DMS153 (cell line): ENCODE measurements at regions not wholly inside any gene's neighbourhood (a gene's known extent, or its start where the extent isn't known, plus 50 kb on each side); places are given as distances from the start of the nearest gene placed in this dataset.

Experiments
- DNase-seq: peaks from one replicate; lab custom pipeline; 2025; lab: John Stamatoyannopoulos, UW

- DNase-seq: no peak
Observed at GRCh38 chr2:226079196-226079595, 679.7 kb downstream of the NYAP2 start.

GRCh38 chr2:226078666-226079065, 679.2 kb downstream of the NYAP2 start:
- no peak for DNase-seq

GRCh38 chr2:226077841-226078240, 678.3 kb downstream of the NYAP2 start:
- no peak for DNase-seq

- no peak for DNase-seq
Observed at GRCh38 chr2:226077031-226077430, 677.5 kb downstream of the NYAP2 start.

GRCh38 chr2:226076529-226076928, 677.0 kb downstream of the NYAP2 start:
- no peak for DNase-seq

- no peak for DNase-seq
Observed at GRCh38 chr2:226074391-226074790, 674.9 kb downstream of the NYAP2 start.

GRCh38 chr2:226073496-226074160, 674.1 kb downstream of the NYAP2 start:
- DNase-seq: no peak

- no peak for DNase-seq
Observed at GRCh38 chr2:226066873-226067272, 667.4 kb downstream of the NYAP2 start.

- no peak for DNase-seq
Observed at GRCh38 chr2:226066391-226066790, 666.9 kb downstream of the NYAP2 start.

GRCh38 chr2:226064932-226065570, 665.5 kb downstream of the NYAP2 start:
- no peak for DNase-seq

- DNase-seq: no peak
Observed at GRCh38 chr2:226063704-226064440, 664.4 kb downstream of the NYAP2 start.

GRCh38 chr2:226059961-226060627, 660.6 kb downstream of the NYAP2 start:
- DNase-seq: no peak

- DNase-seq: no peak
Observed at GRCh38 chr2:226057914-226058313, 658.4 kb downstream of the NYAP2 start.

GRCh38 chr2:226057365-226057764, 657.9 kb downstream of the NYAP2 start:
- DNase-seq: no peak

- DNase-seq: no peak
Observed at GRCh38 chr2:226052772-226053416, 653.4 kb downstream of the NYAP2 start.

- no peak for DNase-seq
Observed at GRCh38 chr2:226050822-226051221, 651.3 kb downstream of the NYAP2 start.

- no peak for DNase-seq
Observed at GRCh38 chr2:226048611-226049010, 649.1 kb downstream of the NYAP2 start.

- no peak for DNase-seq
Observed at GRCh38 chr2:226045080-226045479, 645.6 kb downstream of the NYAP2 start.

GRCh38 chr2:226040344-226040900, 640.9 kb downstream of the NYAP2 start:
- DNase-seq: no peak

- DNase-seq: no peak
Observed at GRCh38 chr2:226037526-226037925, 638.0 kb downstream of the NYAP2 start.

- DNase-seq: no peak
Observed at GRCh38 chr2:226031647-226032501, 632.4 kb downstream of the NYAP2 start.
